ENCODE measurements at regions not wholly inside any gene's neighbourhood (a gene's known extent, or its start where the extent isn't known, plus 50 kb on each side); places are given as distances from the start of the nearest gene placed in this dataset.
"Not testable (repeated sequence)": the region's sequence is repeated elsewhere in the genome, so short reads cannot be mapped to it uniquely, and the experiment has no call there.

GRCh38 chr18:65257149-65257548 lies 493.7 kb upstream of the CDH7 start:
- Histone ChIP-seq H3K4me3 (no peak overlapping the region), H3K36me3 (no peaks in the 10 kb centered on the region), H3K9me3 (replicated peaks) (no peaks in the 10 kb centered on the region), H3K27ac (no peak overlapping the region), H3K4me1 (no peaks in the 10 kb centered on the region), H3K27me3 (no peaks in the 10 kb centered on the region)
- no peak for DNase-seq

- no peaks in the 10 kb centered on the region for H3K4me1 ChIP-seq
- H3K27me3 ChIP-seq, result no peaks in the 10 kb centered on the region
- H3K27ac ChIP-seq, result no peak overlapping the region
- H3K9me3 ChIP-seq (replicated peaks), result no peaks in the 10 kb centered on the region
- no peaks in the 10 kb centered on the region for H3K36me3 ChIP-seq
- no peak for DNase-seq
- no peak overlapping the region for H3K4me3 ChIP-seq
Observed at GRCh38 chr18:65255417-65255816, 495.4 kb upstream of the CDH7 start.

GRCh38 chr18:65239787-65240186 lies 511.0 kb upstream of the CDH7 start:
- H3K4me1 ChIP-seq, result peaks cover 20% of the 10 kb centered on the region
- H3K36me3 ChIP-seq, result no peaks in the 10 kb centered on the region
- no peak for DNase-seq
- H3K9me3 ChIP-seq (replicated peaks), result no peaks in the 10 kb centered on the region
- H3K27ac ChIP-seq, result no peak overlapping the region
- H3K4me3 ChIP-seq, result no peak overlapping the region
- no peaks in the 10 kb centered on the region for H3K27me3 ChIP-seq

GRCh38 chr18:65235966-65236624 lies 514.7 kb upstream of the CDH7 start:
- peak overlapping the region; percentile 46 for H3K4me3 ChIP-seq
- peak overlapping the region; percentile 88 for H3K27ac ChIP-seq
- no peaks in the 10 kb centered on the region for H3K36me3 ChIP-seq
- no peaks in the 10 kb centered on the region for H3K9me3 ChIP-seq (replicated peaks)
- H3K4me1 ChIP-seq, result peaks cover 20% of the 10 kb centered on the region
- H3K27me3 ChIP-seq, result no peaks in the 10 kb centered on the region
- DNase-seq, result peak; percentile 91 to 94

- no peaks in the 10 kb centered on the region for H3K36me3 ChIP-seq
- peaks cover 14% of the 10 kb centered on the region for H3K4me1 ChIP-seq
- H3K9me3 ChIP-seq (replicated peaks), result no peaks in the 10 kb centered on the region
- H3K27ac ChIP-seq, result no peak overlapping the region
- DNase-seq, result peak in 1 of 2 experiments; percentile 44
- no peaks in the 10 kb centered on the region for H3K27me3 ChIP-seq
- no peak overlapping the region for H3K4me3 ChIP-seq
Observed at GRCh38 chr18:65230311-65230710, 520.5 kb upstream of the CDH7 start.

- Histone ChIP-seq H3K36me3 (no peaks in the 10 kb centered on the region), H3K4me3 (no peak overlapping the region), H3K9me3 (replicated peaks) (no peaks in the 10 kb centered on the region), H3K27me3 (no peaks in the 10 kb centered on the region), H3K27ac (no peak overlapping the region), H3K4me1 (peaks cover 10% of the 10 kb centered on the region)
- DNase-seq, result no peak
Observed at GRCh38 chr18:65227970-65228369, 522.8 kb upstream of the CDH7 start.

- DNase-seq, result peak in 1 of 2 experiments; percentile 63
- no peaks in the 10 kb centered on the region for H3K36me3 ChIP-seq
- no peaks in the 10 kb centered on the region for H3K9me3 ChIP-seq (replicated peaks)
- H3K4me1 ChIP-seq, result peaks cover 4% of the 10 kb centered on the region; the same call in 1 of the 2 replicates
- H3K27ac ChIP-seq, result no peak overlapping the region
- H3K27me3 ChIP-seq, result no peaks in the 10 kb centered on the region
- H3K4me3 ChIP-seq, result no peak overlapping the region
Observed at GRCh38 chr18:65221736-65222135, 529.1 kb upstream of the CDH7 start.

- DNase-seq, result no peak
Observed at GRCh38 chr18:65221115-65221514, 529.7 kb upstream of the CDH7 start.

GRCh38 chr18:65215865-65216466 lies 534.8 kb upstream of the CDH7 start:
- Histone ChIP-seq H3K36me3 (no peaks in the 10 kb centered on the region), H3K4me3 (no peak overlapping the region), H3K9me3 (replicated peaks) (no peaks in the 10 kb centered on the region), H3K4me1 (no peaks in the 10 kb centered on the region; the same call in 1 of the 2 replicates), H3K27ac (no peak overlapping the region), H3K27me3 (no peaks in the 10 kb centered on the region)
- DNase-seq, result no peak

More at GRCh38 chr18:65221115-65221514, 529.7 kb upstream of the CDH7 start:
- Histone ChIP-seq H3K27me3 (no peaks in the 10 kb centered on the region), H3K9me3 (replicated peaks) (no peaks in the 10 kb centered on the region), H3K27ac (no peak overlapping the region), H3K36me3 (no peaks in the 10 kb centered on the region), H3K4me3 (no peak overlapping the region), H3K4me1 (peaks cover 4% of the 10 kb centered on the region; the same call in 1 of the 2 replicates)

GRCh38 chr18:65214456-65214855 lies 536.4 kb upstream of the CDH7 start:
- H3K27me3 ChIP-seq, result no peaks in the 10 kb centered on the region
- no peak overlapping the region for H3K27ac ChIP-seq
- no peaks in the 10 kb centered on the region for H3K9me3 ChIP-seq (replicated peaks)
- peak in 1 of 2 experiments; percentile 17 for DNase-seq
- no peaks in the 10 kb centered on the region for H3K36me3 ChIP-seq
- no peaks in the 10 kb centered on the region; the same call in 1 of the 2 replicates for H3K4me1 ChIP-seq
- no peak overlapping the region for H3K4me3 ChIP-seq

GRCh38 chr18:65206551-65207260 lies 544.1 kb upstream of the CDH7 start:
- Histone ChIP-seq H3K27me3 (no peaks in the 10 kb centered on the region), H3K27ac (no peak overlapping the region), H3K4me1 (no peaks in the 10 kb centered on the region), H3K9me3 (replicated peaks) (no peaks in the 10 kb centered on the region), H3K36me3 (no peaks in the 10 kb centered on the region), H3K4me3 (no peak overlapping the region)
- no peak for DNase-seq

GRCh38 chr18:65202091-65202490 lies 548.7 kb upstream of the CDH7 start:
- no peak for DNase-seq
- Histone ChIP-seq H3K27me3 (no peaks in the 10 kb centered on the region), H3K27ac (no peak overlapping the region), H3K9me3 (replicated peaks) (no peaks in the 10 kb centered on the region), H3K36me3 (no peaks in the 10 kb centered on the region), H3K4me3 (no peak overlapping the region), H3K4me1 (no peaks in the 10 kb centered on the region)

GRCh38 chr18:65175681-65176080 lies 575.1 kb upstream of the CDH7 start:
- DNase-seq, result no peak
- no peak overlapping the region for H3K27ac ChIP-seq
- no peaks in the 10 kb centered on the region for H3K36me3 ChIP-seq
- no peaks in the 10 kb centered on the region for H3K4me1 ChIP-seq
- no peak overlapping the region for H3K4me3 ChIP-seq
- no peaks in the 10 kb centered on the region for H3K27me3 ChIP-seq
- H3K9me3 ChIP-seq (replicated peaks), result no peaks in the 10 kb centered on the region

- DNase-seq; H3K27me3 ChIP-seq; H3K36me3 ChIP-seq; H3K4me3 ChIP-seq; H3K9me3 ChIP-seq (replicated peaks); H3K4me1 ChIP-seq; H3K27ac ChIP-seq: not testable (repeated sequence)
Observed at GRCh38 chr18:65162086-65162485, 588.7 kb upstream of the CDH7 start.

- H3K36me3 ChIP-seq, result no peaks in the 10 kb centered on the region
- DNase-seq, result no peak
- no peaks in the 10 kb centered on the region for H3K4me1 ChIP-seq
Observed at GRCh38 chr18:65146482-65147021, 604.3 kb upstream of the CDH7 start.

More at GRCh38 chr18:65146482-65147021, 604.3 kb upstream of the CDH7 start:
- Histone ChIP-seq H3K27ac (no peak overlapping the region), H3K27me3 (no peaks in the 10 kb centered on the region), H3K9me3 (replicated peaks) (no peaks in the 10 kb centered on the region), H3K4me3 (no peak overlapping the region)

Measured in SJCRH30 (cell line).